ENCODE measurements at regions not wholly inside any gene's neighbourhood (a gene's known extent, or its start where the extent isn't known, plus 50 kb on each side); places are given as distances from the start of the nearest gene placed in this dataset.

- TF ChIP-seq POLR2A (IDR thresholded peaks at IDR 0.05) (no peak), CTCF (IDR thresholded peaks at IDR 0.05) (no peak)
Observed at GRCh38 chr15:70195171-70195570, 97.5 kb upstream of the TLE3 start.
